IMR-90 (cell line): ENCODE measurements at regions not wholly inside any gene's neighbourhood (a gene's known extent, or its start where the extent isn't known, plus 50 kb on each side); places are given as distances from the start of the nearest gene placed in this dataset.

ENCODE experiments used
- ATAC-seq: fragments of 200-7000 bp; cut with Tn5 transposase; 2 replicates; pipeline ENCODE4 v1.9.1; 2020; ENCODE audit warnings: low read depth, mild to moderate bottlenecking, moderate library complexity
- BruUV-seq: library from RNA; stranded (reverse); fragments of 400-500 nt; replicated peaks from 2 replicates; lab custom pipeline; 2021; lab: Mats Ljungman, UMichigan
- CTCF ChIA-PET: fragments of 300-600 bp; formaldehyde crosslinking; extraction: SDS; loops from one replicate; lab custom pipeline; 2021; ENCODE audit warnings: antibody characterized with exemption; lab: Yijun Ruan, JAX
- POLR2A ChIA-PET: fragments of 300-600 bp; sonication (Branson Sonifier 250); formaldehyde crosslinking; loops from one replicate; lab custom pipeline; 2022; ENCODE audit warnings: antibody characterized with exemption; ENCODE audit not compliant: unreplicated experiment; lab: Charles Lee
- DNase-seq: peaks from one replicate; pipeline ENCODE4 v3.0.0; 2013
- H2AFZ ChIP-seq: replicated peaks from 2 replicates; pipeline ENCODE3; 2013; ENCODE audit warnings: low read length, mild to moderate bottlenecking; ENCODE audit not compliant: poor library complexity
- H2AK5ac ChIP-seq: 2 replicates; pipeline ENCODE4 v1.6.1; 2013; ENCODE audit warnings: low read depth, low read length, inconsistent platforms
- H2AK9ac ChIP-seq: replicated peaks from 2 replicates; pipeline ENCODE3; 2013; ENCODE audit warnings: mild to moderate bottlenecking, low read depth, low read length, moderate library complexity; ENCODE audit not compliant: poor library complexity
- H2BK120ac ChIP-seq: 2 replicates; pipeline ENCODE4 v1.6.1; 2013; ENCODE audit warnings: low read depth, low read length, inconsistent platforms
- H2BK15ac ChIP-seq: 3 replicates; pipeline ENCODE4 v1.6.1; 2013; ENCODE audit warnings: low read depth, low read length, inconsistent platforms
- H2BK20ac ChIP-seq: 2 replicates; pipeline ENCODE4 v1.6.1; 2013; ENCODE audit warnings: low read depth, mild to moderate bottlenecking, inconsistent platforms, low read length, moderate library complexity
- H2BK5ac ChIP-seq: 2 replicates; pipeline ENCODE4 v1.6.1; 2013; ENCODE audit warnings: mild to moderate bottlenecking, low read depth, low read length, inconsistent platforms; ENCODE audit not compliant: poor library complexity, severe bottlenecking
- H3K14ac ChIP-seq: replicated peaks from 2 replicates; pipeline ENCODE4 v1.6.1; 2013; ENCODE audit warnings: low read depth, low read length, inconsistent platforms
- H3K18ac ChIP-seq: 2 replicates; pipeline ENCODE4 v1.6.1; 2013; ENCODE audit warnings: low read depth, low read length, control low read depth
- H3K23ac ChIP-seq: 2 replicates; pipeline ENCODE4 v1.6.1; 2013; ENCODE audit warnings: low read depth, low read length, inconsistent platforms
- H3K27ac ChIP-seq: 2 replicates; pipeline ENCODE4 v1.5.1; 2013; ENCODE audit warnings: mild to moderate bottlenecking, control low read depth, low read length; ENCODE audit not compliant: insufficient read depth
- H3K27me3 ChIP-seq: 2 replicates; pipeline ENCODE4 v1.6.1; 2013; ENCODE audit warnings: low read length; ENCODE audit not compliant: control insufficient read depth, insufficient read depth
- H3K36me3 ChIP-seq: 2 replicates; pipeline ENCODE4 v1.6.1; 2013; ENCODE audit warnings: low read length, mixed read lengths; ENCODE audit not compliant: control insufficient read depth, insufficient read depth
- H3K4ac ChIP-seq: 2 replicates; pipeline ENCODE4 v1.6.1; 2013; ENCODE audit warnings: low read depth, low read length, inconsistent platforms
- H3K4me1 ChIP-seq: 2 replicates; pipeline ENCODE4 v1.6.1; 2013; ENCODE audit warnings: low read length, mixed read lengths; ENCODE audit not compliant: control insufficient read depth, insufficient read depth
- H3K4me2 ChIP-seq: 2 replicates; pipeline ENCODE4 v1.6.1; 2013; ENCODE audit warnings: low read depth, mild to moderate bottlenecking, control low read depth, low read length, moderate library complexity
- H3K4me3 ChIP-seq: 2 replicates; pipeline ENCODE4 v1.5.1; 2013; ENCODE audit warnings: low read depth, mild to moderate bottlenecking, control low read depth, low read length, moderate library complexity; ENCODE audit not compliant: insufficient read depth
- H3K56ac ChIP-seq: 2 replicates; pipeline ENCODE4 v1.6.1; 2013; ENCODE audit warnings: low read length, inconsistent platforms; ENCODE audit not compliant: insufficient read depth; ENCODE audit errors: extremely low read depth
- H3K79me1 ChIP-seq, 2 experiments: 2 replicates each; pipeline ENCODE4 v1.6.1; 2013; ENCODE audit warnings: low read length in 2 of 2, inconsistent platforms in 1 of 2, low read depth in 1 of 2
- H3K9ac ChIP-seq: 2 replicates; pipeline ENCODE4 v1.6.1; 2013; ENCODE audit warnings: low read depth, low read length, control low read depth
- H3K9me1 ChIP-seq: 2 replicates; pipeline ENCODE4 v1.6.1; 2013; ENCODE audit warnings: low read length, inconsistent platforms; ENCODE audit not compliant: insufficient read depth
- H3K9me3 ChIP-seq: 2 replicates; pipeline ENCODE4 v1.6.1; 2013; ENCODE audit warnings: low read length; ENCODE audit not compliant: control insufficient read depth, insufficient read depth
- H4K20me1 ChIP-seq: 2 replicates; pipeline ENCODE4 v1.6.1; 2013; ENCODE audit warnings: low read length, inconsistent platforms; ENCODE audit not compliant: insufficient read depth
- H4K5ac ChIP-seq: 2 replicates; pipeline ENCODE4 v1.6.1; 2013; ENCODE audit warnings: mild to moderate bottlenecking, low read depth, low read length, control low read depth
- H4K8ac ChIP-seq, 2 experiments: 2 replicates each; pipeline ENCODE4 v1.6.1; 2013; ENCODE audit warnings: low read depth in 2 of 2, low read length in 2 of 2, control low read depth in 1 of 2, inconsistent platforms in 1 of 2
- H4K91ac ChIP-seq: 2 replicates; pipeline ENCODE4 v1.6.1; 2013; ENCODE audit warnings: low read depth, low read length, inconsistent platforms; ENCODE audit not compliant: insufficient read depth
- BHLHE40 ChIP-seq: fragments of 150-350 bp; IDR thresholded peaks from 2 replicates; pipeline ENCODE4 v1.6.1; 2016; ENCODE audit warnings: mild to moderate bottlenecking, low read depth, low read length
- CEBPB ChIP-seq: IDR thresholded peaks from 2 replicates; pipeline ENCODE4 v1.6.1; 2012; ENCODE audit warnings: low read depth, low read length, improper control_type of control experiment
- CHD1 ChIP-seq: IDR thresholded peaks from 2 replicates; pipeline ENCODE4 v1.6.1; 2012; ENCODE audit warnings: low read depth, low read length, improper control_type of control experiment
- CTCF ChIP-seq: conservative IDR thresholded peaks from 2 replicates; pipeline ENCODE4 v1.5.1; 2012; ENCODE audit warnings: mild to moderate bottlenecking, low read depth, low read length, improper control_type of control experiment
- FOS ChIP-seq: fragments of 150-350 bp; IDR thresholded peaks from 2 replicates; pipeline ENCODE4 v1.6.1; 2016; ENCODE audit warnings: low read depth, low read length
- MAFK ChIP-seq: IDR thresholded peaks from 2 replicates; pipeline ENCODE4 v1.6.1; 2012; ENCODE audit warnings: low read depth, low read length, improper control_type of control experiment
- MAZ ChIP-seq: IDR thresholded peaks from 2 replicates; pipeline ENCODE4 v1.6.1; 2012; ENCODE audit warnings: low read depth, mild to moderate bottlenecking, low read length, improper control_type of control experiment, moderate library complexity, borderline replicate concordance
- MXI1 ChIP-seq: IDR thresholded peaks from 2 replicates; pipeline ENCODE4 v1.6.1; 2012; ENCODE audit warnings: low read depth, mild to moderate bottlenecking, low read length, moderate library complexity, borderline replicate concordance
- NFE2L2 ChIP-seq: fragments of 150-350 bp; IDR thresholded peaks from 2 replicates; pipeline ENCODE4 v1.6.1; 2016; ENCODE audit warnings: low read depth, mild to moderate bottlenecking, low read length
- POLR2A ChIP-seq: IDR thresholded peaks from 2 replicates; pipeline ENCODE4 v1.6.1; 2012; ENCODE audit warnings: mild to moderate bottlenecking, low read depth, low read length
- RAD21 ChIP-seq: IDR thresholded peaks from 2 replicates; pipeline ENCODE4 v1.6.1; 2012; ENCODE audit warnings: low read length, improper control_type of control experiment
- RCOR1 ChIP-seq: IDR thresholded peaks from 2 replicates; pipeline ENCODE4 v1.6.1; 2012; ENCODE audit warnings: mild to moderate bottlenecking, low read length, improper control_type of control experiment; ENCODE audit not compliant: insufficient replicate concordance
- RFX5 ChIP-seq: IDR thresholded peaks from 2 replicates; pipeline ENCODE4 v1.8.0; 2012; ENCODE audit warnings: low read depth, mild to moderate bottlenecking, low read length, moderate library complexity
- SMC3 ChIP-seq: fragments of 150-350 bp; IDR thresholded peaks from 2 replicates; pipeline ENCODE4 v1.6.1; 2016; ENCODE audit warnings: low read depth, mild to moderate bottlenecking, antibody characterized with exemption, low read length, moderate library complexity
- USF2 ChIP-seq: fragments of 150-350 bp; IDR thresholded peaks from 2 replicates; pipeline ENCODE4 v1.6.1; 2017; ENCODE audit warnings: mild to moderate bottlenecking, antibody characterized with exemption, low read length, low read depth
- WGBS, 2 experiments: methylation state at CpG; one replicate each; pipeline versions ENCODE4 v1.1.5 to v1.1.7; 2013; ENCODE audit warnings: missing lambda C conversion rate in 2 of 2; ENCODE audit not compliant: insufficient read length in 1 of 2; ENCODE audit errors: extremely low coverage in 2 of 2; 5-methylcytosine and 5-hydroxymethylcytosine counted together
- dilution Hi-C: fragments of 300-500 bp; cut with HindIII; formaldehyde crosslinking; loops from one replicate; pipeline ENCODE4 v1.14.3; 2018; ENCODE audit warnings: low sequenced_read_pairs; ENCODE audit not compliant: unreplicated experiment
- in situ Hi-C: fragments of 300-500 bp; cut with MboI; formaldehyde crosslinking; loops from 3 replicates; pipeline ENCODE4 v1.14.3; 2019; ENCODE audit warnings: low sequenced_read_pairs, inconsistent platforms, mixed read lengths
- intact Hi-C: fragments of 100-400 bp; cut with micrococcal nuclease; formaldehyde crosslinking; loops from 2 replicates; pipeline ENCODE4 v1.10.0; 2022
- TF ChIP-seq, protein P1 (sequence below): fragments of 150-350 bp; IDR thresholded peaks from 2 replicates; pipeline ENCODE4 v1.6.1; 2016; ENCODE audit warnings: low read depth, mild to moderate bottlenecking, low read length, moderate library complexity, borderline replicate concordance

DNA sequence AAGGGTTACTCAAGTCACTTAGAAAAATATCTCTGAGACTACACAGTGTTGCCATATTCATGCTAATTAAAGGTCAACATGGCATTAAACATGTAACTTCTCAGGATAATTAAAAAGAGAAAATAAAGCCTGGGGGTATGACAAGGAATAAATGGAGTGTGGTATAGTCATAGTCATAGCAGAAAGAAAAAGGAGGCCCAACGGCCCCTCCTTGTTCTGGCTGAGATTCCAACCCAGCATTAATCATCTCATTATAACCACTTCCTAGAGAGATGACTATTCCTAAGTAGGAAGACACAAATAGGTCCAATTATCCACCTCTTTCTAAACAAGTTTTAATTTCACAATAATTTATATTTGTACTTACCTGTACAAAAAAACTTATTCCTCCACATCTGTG lies 778.4 kb upstream of the AADAT start:
- Histone ChIP-seq H2BK5ac (no peak overlapping the region), H3K56ac (no peak overlapping the region), H2AK5ac (no peak overlapping the region), H3K23ac (no peak overlapping the region), H2BK15ac (no peak overlapping the region), H3K4me3 (no peak overlapping the region), H4K91ac (no peak overlapping the region), H3K27me3 (no peaks in the 10 kb centered on the region), H3K4me1 (no peaks in the 10 kb centered on the region), H3K79me1 (no peaks in the 10 kb centered on the region), H3K36me3 (no peaks in the 10 kb centered on the region), H2AK9ac (no peak overlapping the region), H3K9ac (no peak overlapping the region), H4K5ac (no peak overlapping the region), H3K18ac (no peak overlapping the region), H3K14ac (no peak overlapping the region), H3K9me1 (no peaks in the 10 kb centered on the region), H4K8ac (no peak overlapping the region), H3K27ac (no peak overlapping the region), H2BK20ac (no peak overlapping the region), H3K9me3 (peaks cover 7% of the 10 kb centered on the region), H4K20me1 (no peaks in the 10 kb centered on the region), H2BK120ac (no peak overlapping the region), H3K4ac (no peak overlapping the region), H3K4me2 (no peak overlapping the region), H2AFZ (no peak overlapping the region)
- DNase-seq (no peak), ATAC-seq (no peak)
- ChIA-PET POLR2A (no interaction called here), CTCF (no interaction called here)
- intact Hi-C loops: no loop called here
- dilution Hi-C loops: no loop called here
- BruUV-seq: no TSS peak
- TF ChIP-seq RCOR1 (no peak), MXI1 (no peak), NFE2L2 (no peak), USF2 (no peak), FOS (no peak), RFX5 (no peak), MAZ (no peak), POLR2A (no peak), BHLHE40 (no peak), CHD1 (no peak), CEBPB (no peak), RAD21 (no peak), MAFK (no peak), CTCF (no peak), SMC3 (no peak)
- TF ChIP-seq, protein P1, sequence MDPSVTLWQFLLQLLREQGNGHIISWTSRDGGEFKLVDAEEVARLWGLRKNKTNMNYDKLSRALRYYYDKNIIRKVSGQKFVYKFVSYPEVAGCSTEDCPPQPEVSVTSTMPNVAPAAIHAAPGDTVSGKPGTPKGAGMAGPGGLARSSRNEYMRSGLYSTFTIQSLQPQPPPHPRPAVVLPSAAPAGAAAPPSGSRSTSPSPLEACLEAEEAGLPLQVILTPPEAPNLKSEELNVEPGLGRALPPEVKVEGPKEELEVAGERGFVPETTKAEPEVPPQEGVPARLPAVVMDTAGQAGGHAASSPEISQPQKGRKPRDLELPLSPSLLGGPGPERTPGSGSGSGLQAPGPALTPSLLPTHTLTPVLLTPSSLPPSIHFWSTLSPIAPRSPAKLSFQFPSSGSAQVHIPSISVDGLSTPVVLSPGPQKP: no peak
- in situ Hi-C loops: no loop called here
- no CpG with 5 or more reads among the region's 1 CpG for WGBS, 2 experiments
